CD4-positive, alpha-beta T cell (primary cell): ENCODE measurements at regions not wholly inside any gene's neighbourhood (a gene's known extent, or its start where the extent isn't known, plus 50 kb on each side); places are given as distances from the start of the nearest gene placed in this dataset.
"Not testable (repeated sequence)": the region's sequence is repeated elsewhere in the genome, so short reads cannot be mapped to it uniquely, and the experiment has no call there.

Experiments
- ATAC-seq: fragments of 200-7000 bp; cut with Tn5 transposase; one replicate; pipeline ENCODE4 v1.10.0; 2022; ENCODE audit warnings: mild to moderate bottlenecking; ENCODE audit not compliant: poor library complexity
- CTCF ChIA-PET: fragments of 350-600 bp; sonication (Branson Sonifier 250); formaldehyde crosslinking; loops from one replicate; lab custom pipeline; 2021; ENCODE audit warnings: antibody characterized with exemption, inconsistent platforms; lab: Charles Lee
- POLR2A ChIA-PET: fragments of 350-600 bp; sonication (Branson Sonifier 250); formaldehyde crosslinking; loops from one replicate; lab custom pipeline; 2021; ENCODE audit warnings: antibody characterized with exemption, inconsistent platforms; lab: Charles Lee
- DNase-seq, 14 experiments: peaks; one replicate each; pipeline ENCODE4 v3.0.0-alpha.2; 2013 to 2020; ENCODE audit warnings: mixed read lengths in 2 of 14
- H3K27ac ChIP-seq, 2 donors: one replicate each; pipeline versions ENCODE4 v1.5.1 to v1.7.0; 2013; ENCODE audit warnings: low read length in 2 of 2, low read depth in 1 of 2, mild to moderate bottlenecking in 1 of 2
- H3K27me3 ChIP-seq, 2 experiments: 1 replicate in 1 of 2; 2 replicates in 1 of 2; pipeline versions ENCODE4 v1.6.1 to v1.7.0; 2013; ENCODE audit warnings: low read length in 2 of 2, control low read depth in 1 of 2, mild to moderate bottlenecking in 1 of 2, moderate library complexity in 1 of 2; ENCODE audit not compliant: insufficient read depth in 2 of 2, control insufficient read depth in 1 of 2
- H3K36me3 ChIP-seq: one replicate; pipeline ENCODE4 v1.6.1; 2013; ENCODE audit warnings: low read length, control low read depth; ENCODE audit not compliant: insufficient read depth
- H3K4me1 ChIP-seq: one replicate; pipeline ENCODE4 v1.6.1; 2013; ENCODE audit warnings: low read length, control low read depth; ENCODE audit not compliant: insufficient read depth
- H3K4me3 ChIP-seq: one replicate; pipeline ENCODE4 v1.5.1; 2013; ENCODE audit warnings: mild to moderate bottlenecking, low read length, moderate library complexity
- H3K9me3 ChIP-seq, 2 experiments: 1 replicate in 1 of 2; 2 replicates in 1 of 2; pipeline versions ENCODE4 v1.6.1 to v1.7.0; 2013; ENCODE audit warnings: low read length in 2 of 2, mild to moderate bottlenecking in 2 of 2, control low read depth in 1 of 2, moderate library complexity in 1 of 2; ENCODE audit not compliant: control insufficient read depth in 1 of 2, insufficient read depth in 1 of 2
- H3K27ac Mint-ChIP-seq: one replicate; pipeline ENCODE4 v1.8.0; 2020; ENCODE audit warnings: mixed read lengths
- H3K27me3 Mint-ChIP-seq: one replicate; pipeline ENCODE4 v1.8.0; 2021; ENCODE audit warnings: mixed read lengths
- H3K36me3 Mint-ChIP-seq: one replicate; pipeline ENCODE4 v1.8.0; 2021; ENCODE audit warnings: low read depth, mixed read lengths
- H3K4me1 Mint-ChIP-seq: one replicate; pipeline ENCODE4 v1.8.0; 2021; ENCODE audit warnings: low read depth, mixed read lengths
- H3K4me3 Mint-ChIP-seq: one replicate; pipeline ENCODE4 v1.8.0; 2020; ENCODE audit warnings: mild to moderate bottlenecking, mixed read lengths
- H3K9me3 Mint-ChIP-seq: one replicate; pipeline ENCODE4 v1.8.0; 2020; ENCODE audit warnings: mixed read lengths
- intact Hi-C, 2 experiments: fragments of 100-400 bp; cut with DNase I in 1 of 2; cut with micrococcal nuclease in 1 of 2; formaldehyde crosslinking; loops; one replicate each; pipeline versions ENCODE4 v1.15.1 to v1.9.0; 2023 to 2025; cut with DNase I, micrococcal nuclease
- TF ChIP-seq, protein P1 (sequence below): fragments of 200-600 bp; IDR thresholded peaks from one replicate; pipeline ENCODE4 v1.8.0; 2022; ENCODE audit warnings: antibody characterized with exemption, mild to moderate bottlenecking

DNA sequence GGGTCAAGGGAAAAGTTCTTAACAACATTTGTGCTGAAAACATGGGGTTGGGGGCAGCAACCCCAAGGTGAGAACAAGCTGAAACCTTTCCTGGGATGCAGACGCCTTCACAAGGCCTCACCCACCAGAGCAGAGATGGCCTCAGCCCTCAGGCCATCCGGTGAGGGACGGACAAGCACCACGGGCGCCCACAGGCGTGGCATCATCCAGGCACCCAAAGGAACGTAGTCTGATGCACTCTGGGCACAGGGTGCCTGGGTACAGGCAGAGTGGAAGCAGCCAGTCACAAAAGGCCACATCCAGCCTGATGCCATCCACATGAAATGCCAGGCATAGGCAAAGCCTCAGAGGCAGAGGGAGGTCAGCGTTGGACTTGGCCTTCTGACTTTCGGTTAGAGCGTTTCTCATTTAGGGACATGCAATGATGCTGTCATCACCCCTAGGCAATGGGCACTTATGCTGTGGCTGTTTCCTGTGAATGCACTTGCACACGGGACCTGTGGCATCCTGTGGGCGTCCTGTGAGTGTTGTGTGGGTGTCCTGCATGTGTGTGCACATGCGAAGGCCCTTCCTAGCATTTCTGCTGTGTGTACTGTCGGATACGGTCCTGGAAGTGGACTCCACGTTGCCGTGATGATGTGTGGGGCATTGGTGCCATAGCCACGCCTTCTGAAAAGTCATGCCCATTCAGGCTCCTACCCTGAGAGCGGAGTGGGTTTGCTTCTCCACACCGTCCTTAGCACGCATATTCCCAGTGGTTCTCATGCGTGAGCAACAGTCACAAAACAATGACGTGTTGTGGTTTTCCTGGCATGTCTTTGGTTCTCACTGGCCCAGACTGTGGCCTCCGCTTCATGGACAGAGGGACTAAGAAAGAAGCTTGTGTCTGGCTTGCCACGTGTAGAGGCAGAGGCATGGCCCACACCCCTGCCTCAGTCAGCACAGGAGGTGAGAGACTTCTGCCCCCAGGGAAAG, 52.7 kb upstream of the ZNF469 start:
- H3K27me3 Mint-ChIP-seq = peaks cover 13% of the 10 kb centered on the region
- peaks cover 7% of the 10 kb centered on the region for H3K4me1 Mint-ChIP-seq
- intact Hi-C loops = no loop called here
- Histone ChIP-seq H3K4me1 (peaks cover 6% of the 10 kb centered on the region), H3K9me3 (peaks cover 0 to 17% of the 10 kb centered on the region in 2 experiments), H3K4me3 (no peak overlapping the region), H3K36me3 (no peaks in the 10 kb centered on the region), H3K27me3 (peaks cover 0 to 2% of the 10 kb centered on the region in 2 experiments), H3K27ac (no peak overlapping the region)
- no peaks in the 10 kb centered on the region for H3K36me3 Mint-ChIP-seq
- no peak for ATAC-seq
- H3K27ac Mint-ChIP-seq = no peak overlapping the region
- ChIA-PET CTCF (no interaction called here), POLR2A (no interaction called here)
- H3K9me3 Mint-ChIP-seq = no peaks in the 10 kb centered on the region
- DNase-seq = no peak
- no peak overlapping the region for H3K4me3 Mint-ChIP-seq
- TF ChIP-seq, protein P1, sequence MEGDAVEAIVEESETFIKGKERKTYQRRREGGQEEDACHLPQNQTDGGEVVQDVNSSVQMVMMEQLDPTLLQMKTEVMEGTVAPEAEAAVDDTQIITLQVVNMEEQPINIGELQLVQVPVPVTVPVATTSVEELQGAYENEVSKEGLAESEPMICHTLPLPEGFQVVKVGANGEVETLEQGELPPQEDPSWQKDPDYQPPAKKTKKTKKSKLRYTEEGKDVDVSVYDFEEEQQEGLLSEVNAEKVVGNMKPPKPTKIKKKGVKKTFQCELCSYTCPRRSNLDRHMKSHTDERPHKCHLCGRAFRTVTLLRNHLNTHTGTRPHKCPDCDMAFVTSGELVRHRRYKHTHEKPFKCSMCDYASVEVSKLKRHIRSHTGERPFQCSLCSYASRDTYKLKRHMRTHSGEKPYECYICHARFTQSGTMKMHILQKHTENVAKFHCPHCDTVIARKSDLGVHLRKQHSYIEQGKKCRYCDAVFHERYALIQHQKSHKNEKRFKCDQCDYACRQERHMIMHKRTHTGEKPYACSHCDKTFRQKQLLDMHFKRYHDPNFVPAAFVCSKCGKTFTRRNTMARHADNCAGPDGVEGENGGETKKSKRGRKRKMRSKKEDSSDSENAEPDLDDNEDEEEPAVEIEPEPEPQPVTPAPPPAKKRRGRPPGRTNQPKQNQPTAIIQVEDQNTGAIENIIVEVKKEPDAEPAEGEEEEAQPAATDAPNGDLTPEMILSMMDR = no peak

DNA sequence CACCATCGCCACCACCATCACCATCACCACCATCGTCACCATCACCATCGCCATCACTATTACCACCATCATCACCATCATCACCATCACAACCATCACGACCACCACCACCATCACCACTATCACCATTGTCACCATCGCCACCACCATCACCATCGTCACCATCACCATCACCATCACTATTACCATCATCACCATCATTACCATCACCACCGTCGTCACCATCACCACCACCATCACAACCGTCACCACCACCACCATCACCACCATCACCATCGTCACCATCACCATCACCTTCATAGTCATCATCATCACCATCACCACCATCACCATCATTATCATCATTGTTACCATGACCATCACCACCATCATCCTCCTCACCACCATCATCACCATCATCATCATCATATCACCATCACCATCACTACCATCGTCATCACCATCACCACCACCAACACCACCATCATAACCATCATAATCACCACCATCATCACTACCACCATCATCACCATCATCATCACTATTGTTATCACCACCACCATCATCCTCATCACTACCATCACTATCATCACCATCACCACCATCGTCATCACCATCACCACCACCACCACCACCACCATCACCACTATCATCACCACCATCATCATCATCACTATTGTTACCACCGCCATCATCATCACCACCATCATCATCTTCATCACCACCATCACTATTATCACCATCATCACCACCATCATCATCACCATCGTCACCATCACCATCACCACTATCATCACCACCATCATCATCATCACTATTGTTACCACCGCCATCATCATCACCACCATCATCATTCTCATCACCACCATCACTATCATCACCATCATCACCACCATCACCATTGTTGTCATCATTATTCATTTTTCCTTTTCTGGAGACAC, 51.5 kb upstream of the ZNF469 start:
- ChIA-PET CTCF (no interaction called here), POLR2A (no interaction called here)
- DNase-seq = no peak
- H3K4me1 Mint-ChIP-seq = peaks cover 7% of the 10 kb centered on the region
- H3K9me3 Mint-ChIP-seq = no peaks in the 10 kb centered on the region
- intact Hi-C loops = no loop called here
- H3K4me3 Mint-ChIP-seq = no peak overlapping the region
- Histone ChIP-seq H3K9me3 (peaks cover 0 to 20% of the 10 kb centered on the region in 2 experiments), H3K27me3 (peaks cover 0 to 2% of the 10 kb centered on the region in 2 experiments), H3K27ac (no peak overlapping the region), H3K4me1 (peaks cover 6% of the 10 kb centered on the region), H3K4me3 (no peak overlapping the region), H3K36me3 (no peaks in the 10 kb centered on the region)
- ATAC-seq = no peak
- TF ChIP-seq, protein P1 = no peak
- no peak overlapping the region for H3K27ac Mint-ChIP-seq
- peaks cover 13% of the 10 kb centered on the region for H3K27me3 Mint-ChIP-seq
- H3K36me3 Mint-ChIP-seq = no peaks in the 10 kb centered on the region

DNA sequence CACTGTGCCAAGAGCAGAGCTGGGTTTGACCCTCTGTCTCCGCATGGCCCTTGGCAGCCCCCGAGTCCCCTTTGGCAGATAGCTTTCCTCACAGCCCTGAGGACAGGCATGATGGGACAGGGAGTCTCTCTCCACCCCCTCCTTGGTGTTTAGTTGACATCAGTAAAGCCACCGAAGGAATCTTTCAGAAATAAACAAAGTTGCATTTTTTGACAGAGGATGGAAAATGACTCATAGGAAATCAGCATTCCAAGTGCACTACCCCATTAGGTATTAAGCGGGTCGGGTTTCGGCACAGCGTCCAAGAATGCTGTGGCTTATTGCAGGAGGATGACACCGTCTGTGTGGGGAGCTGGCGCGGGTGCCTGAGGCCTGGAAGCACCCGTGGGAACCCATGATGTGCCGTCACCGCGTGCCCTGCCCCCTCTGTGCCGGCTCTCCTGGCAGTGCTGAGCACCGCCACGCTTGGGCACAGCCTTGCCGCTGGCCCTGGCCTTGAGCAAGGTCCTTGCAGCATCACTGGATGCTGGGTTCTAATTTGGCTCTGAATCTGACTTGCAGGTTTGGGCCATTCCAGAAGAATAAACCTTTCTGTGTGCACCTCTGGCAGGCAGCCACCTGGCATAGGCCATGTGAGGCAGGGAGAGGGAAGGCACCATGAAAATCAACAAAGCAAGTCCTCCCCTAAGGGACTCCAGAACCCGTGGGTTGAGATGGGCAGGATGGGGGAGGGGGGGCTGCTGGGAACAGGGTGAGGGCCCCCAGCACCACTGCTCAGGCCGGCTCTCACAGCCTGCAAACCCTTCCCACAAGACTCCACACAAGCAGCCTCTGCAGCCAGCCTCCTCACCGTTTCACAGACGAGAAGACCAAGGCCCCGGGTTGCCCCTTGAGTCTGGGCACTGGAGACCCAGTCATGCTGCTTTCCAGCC, 50.5 kb upstream of the ZNF469 start:
- Histone ChIP-seq H3K27ac (no peak overlapping the region), H3K36me3 (no peaks in the 10 kb centered on the region), H3K9me3 (peaks cover 0 to 20% of the 10 kb centered on the region in 2 experiments), H3K4me3 (no peak overlapping the region), H3K4me1 (peaks cover 6% of the 10 kb centered on the region), H3K27me3 (peaks cover 0 to 2% of the 10 kb centered on the region in 2 experiments)
- Mint-ChIP-seq H3K27me3 (peaks cover 13% of the 10 kb centered on the region), H3K4me3 (no peak overlapping the region), H3K9me3 (no peaks in the 10 kb centered on the region), H3K36me3 (no peaks in the 10 kb centered on the region), H3K27ac (no peak overlapping the region), H3K4me1 (peaks cover 7% of the 10 kb centered on the region)
- TF ChIP-seq, protein P1 = no peak
- ChIA-PET POLR2A (no interaction called here), CTCF (no interaction called here)
- ATAC-seq (no peak), DNase-seq (no peak)
- intact Hi-C loops = no loop called here

DNA sequence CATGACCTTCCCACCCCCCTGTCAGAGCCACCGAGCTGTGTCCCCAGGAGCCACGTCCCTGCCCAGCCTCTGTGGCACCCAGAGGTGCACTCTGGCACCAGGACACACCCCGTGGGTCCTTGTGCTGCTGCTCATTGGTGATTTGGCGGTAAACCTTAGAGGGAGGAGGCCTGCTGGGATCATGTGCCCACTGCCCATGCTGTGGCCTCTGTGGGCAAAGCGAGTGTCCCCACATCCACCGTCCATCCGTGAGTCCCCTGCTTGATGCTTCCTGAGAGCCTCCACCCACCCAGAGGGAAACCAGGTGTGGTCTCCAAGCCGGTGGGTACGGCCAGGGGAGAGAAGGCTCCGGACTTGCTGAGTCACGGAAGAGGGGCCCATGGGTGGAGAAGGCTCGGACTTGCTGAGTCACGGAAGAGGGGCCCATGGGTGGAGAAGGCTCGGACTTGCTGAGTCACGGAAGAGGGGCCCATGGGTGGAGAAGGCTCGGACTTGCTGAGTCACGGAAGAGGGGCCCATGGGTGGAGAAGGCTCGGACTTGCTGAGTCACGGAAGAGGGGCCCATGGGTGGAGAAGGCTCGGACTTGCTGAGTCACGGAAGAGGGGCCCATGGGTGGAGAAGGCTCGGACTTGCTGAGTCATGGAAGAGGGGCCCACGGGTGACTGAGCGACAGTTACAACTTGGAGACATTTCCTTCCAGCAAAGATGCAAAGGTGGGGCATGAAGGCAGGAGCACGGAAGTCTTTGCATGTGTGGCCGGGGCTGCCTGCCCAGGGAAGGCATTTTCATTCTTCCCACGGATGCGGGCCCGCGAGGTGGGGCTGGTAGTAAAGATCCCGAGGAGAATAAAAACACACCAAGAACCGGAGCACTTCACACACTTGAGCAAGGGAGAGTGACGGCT, 49.6 kb upstream of the ZNF469 start:
- H3K36me3 ChIP-seq, H3K4me1 Mint-ChIP-seq, H3K27me3 ChIP-seq, H3K4me3 ChIP-seq, POLR2A ChIA-PET, H3K36me3 Mint-ChIP-seq, CTCF ChIA-PET, H3K27ac Mint-ChIP-seq, H3K27ac ChIP-seq, H3K4me1 ChIP-seq, H3K9me3 Mint-ChIP-seq, intact Hi-C loops, ATAC-seq: not testable (repeated sequence)
- DNase-seq = peak in 2 of 14 experiments; percentile 4 to 22
- peaks cover 0 to 20% of the 10 kb centered on the region in 2 experiments for H3K9me3 ChIP-seq
- Mint-ChIP-seq H3K4me3 (peak overlapping the region; percentile 15), H3K27me3 (peaks cover 13% of the 10 kb centered on the region)
